BLaER1 (cell line): ENCODE measurements at regions not wholly inside any gene's neighbourhood (a gene's known extent, or its start where the extent isn't known, plus 50 kb on each side); places are given as distances from the start of the nearest gene placed in this dataset.
A peak's percentile ranks its signal among the peaks of the same experiment; 100 is the strongest.
"Not testable (repeated sequence)": the region's sequence is repeated elsewhere in the genome, so short reads cannot be mapped to it uniquely, and the experiment has no call there.

ENCODE experiments used
- H3K27ac ChIP-seq: shearing (Covaris generic); formaldehyde crosslinking; 2 replicates; pipeline ENCODE4 v1.8.1; 2022
- H3K27me3 ChIP-seq: shearing (Covaris generic); formaldehyde crosslinking; 2 replicates; pipeline ENCODE4 v1.8.1; 2022
- H3K36me3 ChIP-seq: shearing (Covaris generic); formaldehyde crosslinking; 2 replicates; pipeline ENCODE4 v1.8.1; 2022
- H3K4me1 ChIP-seq: shearing (Covaris generic); formaldehyde crosslinking; 2 replicates; pipeline ENCODE4 v1.8.1; 2022
- H3K4me2 ChIP-seq: shearing (Covaris generic); formaldehyde crosslinking; 2 replicates; pipeline ENCODE4 v1.8.1; 2022
- H3K4me3 ChIP-seq: shearing (Covaris generic); formaldehyde crosslinking; 2 replicates; pipeline ENCODE4 v1.8.1; 2022
- H3K9ac ChIP-seq: shearing (Covaris generic); formaldehyde crosslinking; 2 replicates; pipeline ENCODE4 v1.8.1; 2022
- H3K9me3 ChIP-seq: shearing (Covaris generic); formaldehyde crosslinking; 2 replicates; pipeline ENCODE4 v1.8.1; 2022
- H4K20me1 ChIP-seq: shearing (Covaris generic); formaldehyde crosslinking; 2 replicates; pipeline ENCODE4 v1.8.1; 2022
- Cebpa-rat ChIP-seq: shearing (Covaris generic); IDR thresholded peaks from 2 replicates; pipeline ENCODE4 v1.8.1; 2022

DNA sequence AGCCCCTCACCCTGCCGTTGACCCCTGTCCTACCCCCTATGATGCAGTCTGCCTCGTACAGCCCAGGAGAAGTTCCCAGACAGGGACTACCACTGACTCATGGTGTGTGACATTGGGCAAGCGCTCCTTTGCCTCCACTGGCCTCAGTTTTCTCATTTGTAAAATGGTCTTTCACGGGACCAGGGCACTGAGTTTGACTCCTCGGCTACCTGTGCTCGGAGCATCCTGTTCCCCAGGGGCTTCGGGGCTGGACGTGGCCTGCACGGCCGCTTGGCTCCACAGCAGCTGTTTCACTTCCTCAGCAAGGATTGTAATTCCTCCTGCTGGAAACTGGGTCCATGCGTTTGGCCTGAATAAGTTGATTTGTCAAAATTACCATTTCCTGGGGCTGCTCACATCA is 277.3 kb downstream of the MATN1 start:
- Histone ChIP-seq H3K4me3 (no peak overlapping the region), H3K9me3 (no peaks in the 10 kb centered on the region), H3K27me3 (no peaks in the 10 kb centered on the region), H4K20me1 (no peaks in the 10 kb centered on the region), H3K4me1 (no peaks in the 10 kb centered on the region), H3K9ac (no peak overlapping the region), H3K36me3 (no peaks in the 10 kb centered on the region), H3K27ac (no peak overlapping the region), H3K4me2 (no peak overlapping the region)
- no peak for TF ChIP-seq Cebpa-rat

DNA sequence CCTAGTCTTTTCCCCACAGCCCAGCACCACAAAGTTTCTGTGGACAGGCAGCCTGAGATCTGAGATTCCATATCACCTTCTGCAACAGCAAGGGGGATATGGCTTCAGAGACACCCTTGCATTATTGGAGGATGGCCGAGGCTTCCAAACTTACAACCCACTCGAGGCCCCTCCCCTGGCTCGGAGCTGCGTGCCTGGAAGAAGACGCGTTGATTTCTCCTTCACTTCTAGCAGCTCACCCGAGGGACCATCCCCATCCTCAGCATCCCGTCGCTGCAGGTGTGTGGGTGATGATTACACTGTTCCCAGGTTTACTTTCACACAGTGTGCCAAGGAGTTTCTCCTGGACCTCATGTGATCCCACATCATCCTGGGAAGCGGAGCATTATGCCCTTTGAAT is 277.9 kb downstream of the MATN1 start:
- H3K9me3 ChIP-seq, result no peaks in the 10 kb centered on the region
- no peak overlapping the region for H3K9ac ChIP-seq
- no peak overlapping the region for H3K4me2 ChIP-seq
- TF ChIP-seq Cebpa-rat, result no peak
- no peaks in the 10 kb centered on the region for H3K27me3 ChIP-seq
- no peak overlapping the region for H3K4me3 ChIP-seq
- H3K36me3 ChIP-seq, result no peaks in the 10 kb centered on the region
- no peaks in the 10 kb centered on the region for H3K4me1 ChIP-seq
- no peaks in the 10 kb centered on the region for H4K20me1 ChIP-seq
- no peak overlapping the region for H3K27ac ChIP-seq

DNA sequence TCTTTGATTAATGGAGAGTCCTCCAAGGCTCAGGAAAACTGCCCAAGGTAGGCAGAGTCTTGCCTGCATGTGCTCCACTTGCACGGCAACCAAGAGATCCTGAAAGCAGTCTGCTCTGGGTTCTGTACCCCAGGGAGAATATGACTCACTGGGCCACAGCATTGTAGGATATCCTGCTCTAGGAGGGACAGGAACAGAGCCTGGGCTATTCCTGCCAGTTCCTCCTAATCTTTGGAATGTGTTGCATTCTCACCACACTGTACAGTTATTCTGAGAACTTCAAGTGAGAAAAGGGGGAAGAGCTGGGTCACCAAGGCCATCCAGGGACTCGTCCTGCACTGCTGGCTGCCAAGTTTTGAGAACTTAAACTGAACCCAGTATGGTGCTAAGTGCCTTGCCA is 278.5 kb downstream of the MATN1 start:
- no peaks in the 10 kb centered on the region for H3K9me3 ChIP-seq
- no peaks in the 10 kb centered on the region for H4K20me1 ChIP-seq
- H3K27ac ChIP-seq, result no peak overlapping the region
- no peaks in the 10 kb centered on the region for H3K36me3 ChIP-seq
- no peak overlapping the region for H3K4me3 ChIP-seq
- no peaks in the 10 kb centered on the region for H3K27me3 ChIP-seq
- TF ChIP-seq Cebpa-rat, result no peak
- no peak overlapping the region for H3K4me2 ChIP-seq
- H3K4me1 ChIP-seq, result no peaks in the 10 kb centered on the region
- H3K9ac ChIP-seq, result no peak overlapping the region

DNA sequence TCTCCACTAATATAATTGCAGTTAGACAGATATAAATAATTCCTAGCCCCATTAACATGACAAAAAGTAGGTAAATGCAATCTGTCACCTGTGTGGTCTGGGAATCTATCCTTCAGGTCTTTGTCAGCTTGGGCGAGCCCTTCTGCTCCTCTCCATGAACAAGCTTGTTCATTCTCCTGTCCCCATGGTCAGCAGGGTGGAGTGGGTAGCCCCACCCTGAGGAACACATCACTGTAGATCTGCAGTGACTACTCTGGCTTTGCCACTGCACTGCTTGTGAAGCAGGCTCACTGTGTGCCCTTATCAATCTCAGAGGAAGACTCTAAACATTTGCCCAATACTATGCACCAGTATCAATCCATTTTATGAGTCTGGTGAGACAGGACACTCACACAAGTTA is 279.0 kb downstream of the MATN1 start:
- no peaks in the 10 kb centered on the region for H3K9me3 ChIP-seq
- H4K20me1 ChIP-seq, result no peaks in the 10 kb centered on the region
- no peak for TF ChIP-seq Cebpa-rat
- no peak overlapping the region for H3K27ac ChIP-seq
- H3K4me1 ChIP-seq, result no peaks in the 10 kb centered on the region
- no peak overlapping the region for H3K9ac ChIP-seq
- no peaks in the 10 kb centered on the region for H3K27me3 ChIP-seq
- H3K4me3 ChIP-seq, result no peak overlapping the region
- H3K4me2 ChIP-seq, result no peak overlapping the region
- H3K36me3 ChIP-seq, result no peaks in the 10 kb centered on the region

DNA sequence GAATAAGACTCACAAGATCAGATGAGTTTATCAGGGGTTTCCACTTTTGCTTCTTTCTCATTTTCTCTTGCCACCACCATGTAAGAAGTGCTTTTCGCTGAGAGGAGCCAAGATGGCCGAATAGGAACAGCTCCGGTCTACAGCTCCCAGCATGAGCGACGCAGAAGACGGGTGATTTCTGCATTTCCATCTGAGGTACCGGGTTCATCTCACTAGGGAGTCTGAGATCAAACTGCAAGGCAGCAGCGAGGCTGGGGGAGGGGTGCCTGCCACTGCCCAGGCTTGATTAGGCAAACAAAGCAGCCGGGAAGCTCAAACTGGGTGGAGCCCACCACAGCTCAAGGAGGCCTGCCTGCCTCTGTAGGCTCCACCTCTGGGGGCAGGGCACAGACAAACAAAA is 285.1 kb downstream of the MATN1 start:
- H3K36me3 ChIP-seq, H3K4me2 ChIP-seq, H3K4me3 ChIP-seq, H4K20me1 ChIP-seq, H3K4me1 ChIP-seq, H3K27me3 ChIP-seq, H3K9ac ChIP-seq, H3K27ac ChIP-seq: not testable (repeated sequence)
- peaks cover 27% of the 10 kb centered on the region for H3K9me3 ChIP-seq

DNA sequence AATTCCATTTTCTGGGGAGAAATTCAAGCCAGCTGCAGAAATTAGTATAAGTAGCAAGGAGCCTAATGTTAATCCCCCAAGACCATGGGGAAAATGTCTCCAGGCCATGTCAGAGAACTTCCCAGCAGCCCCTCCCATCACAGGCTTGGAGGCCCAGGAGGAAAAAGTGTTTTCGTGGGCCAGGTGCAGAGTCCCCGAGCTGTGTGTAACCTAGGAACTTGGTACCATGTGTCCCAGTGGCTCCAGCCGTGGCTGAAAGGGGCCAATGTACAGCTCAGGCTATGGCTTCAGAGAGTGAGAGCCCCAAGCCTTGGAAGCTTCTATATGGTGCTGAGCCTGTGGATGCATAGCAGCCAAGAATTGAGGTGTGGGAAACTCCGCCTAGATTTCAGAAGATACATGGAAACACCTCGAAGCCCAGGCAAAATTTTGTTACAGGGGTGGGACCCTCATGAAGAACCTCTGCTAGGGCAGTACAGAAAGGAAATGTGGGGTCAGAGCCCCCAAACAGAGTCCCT is 286.3 kb downstream of the MATN1 start:
- Histone ChIP-seq H3K27me3 (no peaks in the 10 kb centered on the region), H3K27ac (no peak overlapping the region), H3K9me3 (peaks cover 30% of the 10 kb centered on the region), H3K4me2 (no peak overlapping the region), H4K20me1 (no peaks in the 10 kb centered on the region), H3K36me3 (no peaks in the 10 kb centered on the region), H3K9ac (no peak overlapping the region), H3K4me1 (no peaks in the 10 kb centered on the region), H3K4me3 (no peak overlapping the region)
- TF ChIP-seq Cebpa-rat, result no peak

DNA sequence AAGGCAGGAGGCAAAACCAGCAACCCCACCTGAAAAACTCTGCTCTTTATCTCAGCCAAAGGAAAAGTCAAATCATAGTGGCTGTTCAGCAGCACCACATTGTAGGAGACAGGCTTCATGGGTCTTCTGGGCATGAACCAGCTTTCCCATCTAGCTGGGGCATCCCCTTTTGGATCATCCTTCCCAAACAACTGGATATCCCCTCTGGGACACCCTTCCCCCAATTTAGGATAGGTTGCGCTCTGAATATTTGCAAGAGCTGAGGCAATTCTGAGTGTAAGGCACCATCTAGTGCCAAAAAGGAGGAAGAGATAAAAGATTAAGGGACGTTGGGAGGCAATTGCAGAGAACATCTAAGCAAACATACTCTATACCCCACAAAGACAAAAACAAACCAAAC is 295.8 kb downstream of the MATN1 start:
- TF ChIP-seq Cebpa-rat, result no peak
- H3K36me3 ChIP-seq, result no peaks in the 10 kb centered on the region
- peaks cover 23% of the 10 kb centered on the region for H3K4me1 ChIP-seq
- H3K4me2 ChIP-seq, result no peak overlapping the region
- no peaks in the 10 kb centered on the region for H4K20me1 ChIP-seq
- H3K9me3 ChIP-seq, result peaks cover 23% of the 10 kb centered on the region
- no peak overlapping the region for H3K27ac ChIP-seq
- H3K4me3 ChIP-seq, result no peak overlapping the region
- no peak overlapping the region for H3K9ac ChIP-seq
- H3K27me3 ChIP-seq, result no peaks in the 10 kb centered on the region

DNA sequence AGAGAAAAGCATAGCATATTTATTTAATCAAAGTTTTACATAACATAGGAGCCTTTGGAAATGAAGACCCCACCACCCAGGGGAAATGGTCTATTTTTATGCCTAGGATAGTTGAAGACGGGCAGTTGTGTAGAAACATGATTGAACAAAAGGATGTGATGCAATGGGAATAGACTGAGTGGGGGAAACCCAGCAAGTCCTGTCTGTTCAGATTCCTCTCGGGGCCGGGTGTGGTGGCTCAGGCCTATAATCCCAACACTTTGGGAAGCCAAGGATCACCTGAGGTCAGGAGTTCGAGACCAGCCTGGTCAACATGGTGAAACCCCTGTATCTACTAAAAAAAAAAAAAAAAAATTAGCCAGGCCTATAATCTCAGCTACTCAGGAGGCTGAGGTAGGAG is 298.3 kb downstream of the MATN1 start:
- no peaks in the 10 kb centered on the region for H3K36me3 ChIP-seq
- no peak overlapping the region for H3K27ac ChIP-seq
- H3K4me2 ChIP-seq, result peak overlapping the region; percentile 57
- TF ChIP-seq Cebpa-rat, result no peak
- no peaks in the 10 kb centered on the region for H3K27me3 ChIP-seq
- H3K4me1 ChIP-seq, result peaks cover 23% of the 10 kb centered on the region
- H3K4me3 ChIP-seq, result no peak overlapping the region
- peaks cover 16% of the 10 kb centered on the region for H3K9me3 ChIP-seq
- H3K9ac ChIP-seq, result no peak overlapping the region
- no peaks in the 10 kb centered on the region for H4K20me1 ChIP-seq

DNA sequence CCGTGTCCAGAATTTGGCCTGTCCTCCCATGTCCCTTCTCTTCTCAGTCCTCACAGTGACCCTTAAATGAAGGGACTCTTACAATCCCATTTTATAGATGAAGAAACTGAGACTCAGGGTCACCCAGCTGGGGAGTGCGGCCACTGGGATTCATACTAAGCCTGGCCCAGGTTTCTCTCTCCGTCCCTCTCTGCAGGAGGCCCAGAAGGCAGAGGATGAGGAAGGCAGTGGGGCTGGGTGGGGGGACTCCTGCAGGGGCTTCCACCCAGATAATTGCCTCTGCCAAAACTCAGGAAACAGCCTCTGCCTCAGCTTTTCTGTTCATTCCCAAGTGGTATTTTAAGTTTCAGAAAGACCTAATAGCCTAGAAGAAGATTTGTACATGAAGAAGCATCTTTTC is 299.8 kb downstream of the MATN1 start:
- Histone ChIP-seq H4K20me1 (no peaks in the 10 kb centered on the region), H3K4me2 (no peak overlapping the region), H3K9ac (no peak overlapping the region), H3K27ac (no peak overlapping the region), H3K36me3 (no peaks in the 10 kb centered on the region), H3K9me3 (peaks cover 16% of the 10 kb centered on the region), H3K4me1 (peaks cover 16% of the 10 kb centered on the region), H3K27me3 (no peaks in the 10 kb centered on the region), H3K4me3 (no peak overlapping the region)
- TF ChIP-seq Cebpa-rat, result no peak

DNA sequence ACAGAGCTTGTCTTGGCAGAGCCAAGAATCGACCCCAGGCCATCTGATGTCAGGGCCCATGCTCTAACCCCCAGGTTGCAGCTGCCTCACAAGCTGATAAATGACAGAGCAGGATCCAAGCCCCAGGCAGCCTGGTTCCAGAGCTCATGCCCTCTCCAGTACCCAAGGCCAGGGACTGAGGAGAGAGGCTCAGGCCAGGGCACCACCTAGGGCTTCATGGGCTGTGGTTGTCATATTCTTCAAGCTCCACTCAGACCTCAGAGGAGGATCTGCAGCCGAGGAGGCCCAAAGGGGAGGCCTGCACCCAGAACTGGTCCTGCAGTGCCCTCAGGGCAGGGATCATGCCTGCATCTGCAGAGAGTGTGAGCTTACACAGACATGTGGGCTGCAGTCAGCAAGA is 301.1 kb downstream of the MATN1 start:
- Histone ChIP-seq H3K36me3 (no peaks in the 10 kb centered on the region), H3K9me3 (peaks cover 2% of the 10 kb centered on the region), H3K4me3 (no peak overlapping the region), H4K20me1 (no peaks in the 10 kb centered on the region), H3K4me2 (no peak overlapping the region), H3K4me1 (peaks cover 16% of the 10 kb centered on the region), H3K27me3 (no peaks in the 10 kb centered on the region), H3K9ac (no peak overlapping the region), H3K27ac (no peak overlapping the region)
- no peak for TF ChIP-seq Cebpa-rat

DNA sequence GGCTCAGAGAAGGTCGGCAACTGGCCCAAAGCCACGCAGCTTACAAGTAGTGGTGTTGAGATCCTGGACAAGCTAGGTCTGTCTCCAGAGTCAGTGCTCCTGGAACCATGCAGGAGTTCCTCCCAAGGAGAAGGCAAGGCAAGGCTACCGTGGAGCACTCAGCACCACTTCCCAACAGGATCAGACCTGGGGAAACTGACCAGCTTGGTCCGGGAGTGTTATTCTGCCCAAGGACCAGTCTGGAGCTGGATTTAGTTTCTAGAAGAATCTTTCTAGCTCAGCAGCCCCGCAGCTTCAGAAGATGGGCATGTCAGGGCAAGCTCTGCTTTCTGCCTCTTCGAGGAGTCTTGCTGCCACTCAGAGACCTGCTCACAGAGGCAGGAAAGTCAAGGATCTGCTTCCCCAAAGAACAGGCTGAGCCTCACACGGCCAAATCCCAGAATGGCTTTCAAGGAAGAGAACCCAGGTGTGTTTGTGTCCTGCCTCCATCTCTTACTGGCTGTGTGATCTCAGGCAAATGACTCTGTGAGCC is 302.8 kb downstream of the MATN1 start:
- H3K9ac ChIP-seq, result no peak overlapping the region

More for the DNA sequence above, 302.8 kb downstream of the MATN1 start:
- H3K4me2 ChIP-seq, result no peak overlapping the region
- no peaks in the 10 kb centered on the region for H3K27me3 ChIP-seq
- peaks cover 13% of the 10 kb centered on the region for H3K4me1 ChIP-seq
- TF ChIP-seq Cebpa-rat, result no peak
- no peaks in the 10 kb centered on the region for H4K20me1 ChIP-seq
- H3K9me3 ChIP-seq, result no peaks in the 10 kb centered on the region; the same call in 1 of the 2 replicates
- no peak overlapping the region for H3K4me3 ChIP-seq
- H3K36me3 ChIP-seq, result no peaks in the 10 kb centered on the region
- no peak overlapping the region for H3K27ac ChIP-seq
